GM12891 (cell line): ENCODE measurements at regions not wholly inside any gene's neighbourhood (a gene's known extent, or its start where the extent isn't known, plus 50 kb on each side); places are given as distances from the start of the nearest gene placed in this dataset.

Experiments used
- PAX5 ChIP-seq: IDR thresholded peaks from 2 replicates; pipeline ENCODE4 v1.6.1; 2011; ENCODE audit warnings: low read length, moderate library complexity, mild to moderate bottlenecking; ENCODE audit not compliant: insufficient read depth, severe bottlenecking
- POLR2A ChIP-seq: IDR thresholded peaks from 2 replicates; pipeline ENCODE4 v1.6.1; 2011; ENCODE audit warnings: low read depth, low read length, control low read depth
- POLR2AphosphoS5 ChIP-seq: IDR thresholded peaks from 2 replicates; pipeline ENCODE4 v1.6.1; 2011; ENCODE audit warnings: low read depth, low read length, control low read depth
- TAF1 ChIP-seq: IDR thresholded peaks from 2 replicates; pipeline ENCODE4 v1.6.1; 2011; ENCODE audit warnings: low read depth, low read length, control low read depth

- no peak for TF ChIP-seq TAF1
- TF ChIP-seq POLR2A: no peak
- TF ChIP-seq PAX5: no peak
- TF ChIP-seq POLR2AphosphoS5: no peak
These were observed 82.7 kb upstream of the FNDC3B start for GRCh38 chr3:171956705-171957104.
